WTC11 (cell line): ENCODE measurements at regions not wholly inside any gene's neighbourhood (a gene's known extent, or its start where the extent isn't known, plus 50 kb on each side); places are given as distances from the start of the nearest gene placed in this dataset.

ENCODE experiments used
- CBFB ChIP-seq: sonication (generic); formaldehyde crosslinking; IDR thresholded peaks from 2 replicates; pipeline ENCODE4 v1.8.1; 2022; ENCODE audit warnings: mild to moderate bottlenecking, low read depth, missing genetic modification reagents
- ESRRA ChIP-seq: sonication (generic); formaldehyde crosslinking; IDR thresholded peaks from 2 replicates; pipeline ENCODE4 v1.8.1; 2022; ENCODE audit warnings: mild to moderate bottlenecking, missing genetic modification reagents, borderline replicate concordance
- GABPB1 ChIP-seq: sonication (generic); formaldehyde crosslinking; IDR thresholded peaks from 2 replicates; pipeline ENCODE4 v1.8.1; 2023; ENCODE audit warnings: mild to moderate bottlenecking, missing genetic modification reagents
- SMAD3 ChIP-seq: sonication (generic); formaldehyde crosslinking; IDR thresholded peaks from 2 replicates; pipeline ENCODE4 v1.8.0; 2022; ENCODE audit warnings: missing genetic modification reagents, mild to moderate bottlenecking, borderline replicate concordance
- TF ChIP-seq, protein P1 (sequence below): fragments of 200-600 bp; IDR thresholded peaks from 2 replicates; pipeline ENCODE4 v1.8.0; 2022; ENCODE audit warnings: antibody characterized with exemption
- TF ChIP-seq, protein P2 (sequence below): sonication (generic); formaldehyde crosslinking; IDR thresholded peaks from 2 replicates; pipeline ENCODE4 v1.8.0; 2022; ENCODE audit warnings: mild to moderate bottlenecking, missing genetic modification reagents

DNA sequence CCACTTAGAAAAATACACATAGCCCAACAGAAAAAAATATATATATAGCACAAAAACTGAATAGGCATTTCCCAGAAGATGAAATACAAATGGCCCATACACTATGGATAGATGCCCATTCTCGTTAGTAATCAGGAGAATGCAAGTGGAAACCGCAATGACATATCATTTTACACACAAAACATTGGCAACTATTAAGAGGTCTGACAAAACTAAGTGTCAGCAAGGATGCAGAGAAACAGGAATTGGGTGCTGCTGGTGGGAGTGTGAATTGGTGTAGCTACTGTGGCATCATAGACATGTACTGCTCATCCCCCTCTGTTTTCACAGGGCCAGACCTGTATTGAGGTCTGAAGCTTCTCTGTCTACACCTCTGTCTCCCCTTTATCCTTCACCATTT, 320.0 kb downstream of the IDS start:
- TF ChIP-seq CBFB (CRISPR knock-in tag), result no peak
- no peak for TF ChIP-seq GABPB1
- TF ChIP-seq, protein P1, sequence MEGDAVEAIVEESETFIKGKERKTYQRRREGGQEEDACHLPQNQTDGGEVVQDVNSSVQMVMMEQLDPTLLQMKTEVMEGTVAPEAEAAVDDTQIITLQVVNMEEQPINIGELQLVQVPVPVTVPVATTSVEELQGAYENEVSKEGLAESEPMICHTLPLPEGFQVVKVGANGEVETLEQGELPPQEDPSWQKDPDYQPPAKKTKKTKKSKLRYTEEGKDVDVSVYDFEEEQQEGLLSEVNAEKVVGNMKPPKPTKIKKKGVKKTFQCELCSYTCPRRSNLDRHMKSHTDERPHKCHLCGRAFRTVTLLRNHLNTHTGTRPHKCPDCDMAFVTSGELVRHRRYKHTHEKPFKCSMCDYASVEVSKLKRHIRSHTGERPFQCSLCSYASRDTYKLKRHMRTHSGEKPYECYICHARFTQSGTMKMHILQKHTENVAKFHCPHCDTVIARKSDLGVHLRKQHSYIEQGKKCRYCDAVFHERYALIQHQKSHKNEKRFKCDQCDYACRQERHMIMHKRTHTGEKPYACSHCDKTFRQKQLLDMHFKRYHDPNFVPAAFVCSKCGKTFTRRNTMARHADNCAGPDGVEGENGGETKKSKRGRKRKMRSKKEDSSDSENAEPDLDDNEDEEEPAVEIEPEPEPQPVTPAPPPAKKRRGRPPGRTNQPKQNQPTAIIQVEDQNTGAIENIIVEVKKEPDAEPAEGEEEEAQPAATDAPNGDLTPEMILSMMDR, result no peak
- TF ChIP-seq, protein P2, sequence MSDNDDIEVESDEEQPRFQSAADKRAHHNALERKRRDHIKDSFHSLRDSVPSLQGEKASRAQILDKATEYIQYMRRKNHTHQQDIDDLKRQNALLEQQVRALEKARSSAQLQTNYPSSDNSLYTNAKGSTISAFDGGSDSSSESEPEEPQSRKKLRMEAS (CRISPR knock-in tag), result no peak
- no peak for TF ChIP-seq SMAD3
- TF ChIP-seq ESRRA (CRISPR knock-in tag), result no peak
